Transverse colon (tissue), 4 donors: ENCODE measurements at regions not wholly inside any gene's neighbourhood (a gene's known extent, or its start where the extent isn't known, plus 50 kb on each side); places are given as distances from the start of the nearest gene placed in this dataset.

Source experiments
- DNase-seq: peaks from one replicate; pipeline ENCODE4 v3.0.0-alpha.2; 2019
- H3K27ac ChIP-seq, 4 donors: fragments of 200-600 bp; sonication (generic); 2 replicates each; pipeline ENCODE4 v1.5.1; 2016 to 2018; ENCODE audit warnings: inconsistent platforms in 4 of 4
- H3K27me3 ChIP-seq: fragments of 200-600 bp; sonication (generic); 2 replicates; pipeline ENCODE4 v1.5.1; 2017; ENCODE audit warnings: inconsistent platforms
- H3K36me3 ChIP-seq, 4 donors: fragments of 200-600 bp; sonication (generic); 2 replicates each; pipeline ENCODE4 v1.5.1; 2017 to 2019; ENCODE audit warnings: inconsistent platforms in 4 of 4
- H3K4me1 ChIP-seq, 4 donors: fragments of 200-600 bp; sonication (generic); 2 replicates each; pipeline ENCODE4 v1.5.1; 2017 to 2020; ENCODE audit warnings: inconsistent platforms in 4 of 4
- H3K4me3 ChIP-seq, 4 donors: fragments of 200-600 bp; sonication (generic); 1 replicate in 1 of 4; 2 replicates in 3 of 4; pipeline versions ENCODE4 v1.5.1 to v1.6.1; 2017 to 2019; ENCODE audit warnings: inconsistent platforms in 4 of 4
- H3K9me3 ChIP-seq, 2 donors: fragments of 200-600 bp; sonication (generic); 2 replicates each; pipeline ENCODE4 v1.5.1; 2017 to 2019; ENCODE audit warnings: inconsistent platforms in 2 of 2
- CTCF ChIP-seq, 5 experiments: fragments of 200-600 bp in 3 of 5; fragments of 450-650 bp in 2 of 5; sonication (generic) in 3 of 5; IDR thresholded peaks; 1 replicate in 2 of 5; 2 replicates in 3 of 5; pipeline ENCODE4 v1.5.1; 2016 to 2017; ENCODE audit warnings: antibody characterized with exemption in 5 of 5, inconsistent platforms in 3 of 5, mild to moderate bottlenecking in 2 of 5, moderate library complexity in 1 of 5
- EP300 ChIP-seq: sonication (generic); formaldehyde crosslinking; IDR thresholded peaks from one replicate; pipeline ENCODE4 v1.6.1; 2017; ENCODE audit warnings: antibody characterized with exemption, low read depth
- POLR2A ChIP-seq: fragments of 450-650 bp; IDR thresholded peaks from one replicate; pipeline ENCODE4 v1.6.1; 2016; ENCODE audit warnings: antibody characterized with exemption, mild to moderate bottlenecking, moderate library complexity
- POLR2AphosphoS5 ChIP-seq, 3 donors: sonication (generic); formaldehyde crosslinking; IDR thresholded peaks; one replicate each; pipeline ENCODE4 v1.6.1; 2016; ENCODE audit warnings: antibody characterized with exemption in 3 of 3
- WGBS, 2 donors: methylation state at CpG; one replicate each; pipeline ENCODE4 v1.1.5; 2018; ENCODE audit warnings: low coverage in 1 of 2; 5-methylcytosine and 5-hydroxymethylcytosine counted together
- in situ Hi-C, 4 donors: fragments of 200-750 bp; cut with MboI; loops; one replicate each; pipeline versions ENCODE4 v1.15.0 to v1.15.1; 2017; ENCODE audit warnings: low sequenced_read_pairs in 3 of 4, low pct_ligation_motif_present in 1 of 4, low pct_unique_long_range_greater_than_20kb in 1 of 4
- intact Hi-C: fragments of 100-400 bp; cut with DNase I; formaldehyde crosslinking; loops from one replicate; pipeline ENCODE4 v1.15.1; 2023; ENCODE audit warnings: low total_unique reads

GRCh38 chr2:76450024-76450475 lies 739.3 kb upstream of the GCFC2 start:
- no peak overlapping the region for H3K27ac ChIP-seq
- no peak for DNase-seq
- in situ Hi-C loops (no loop called here), intact Hi-C loops (no loop called here)
- no peaks in the 10 kb centered on the region for H3K36me3 ChIP-seq
- no peaks in the 10 kb centered on the region for H3K4me1 ChIP-seq
- no peaks in the 10 kb centered on the region for H3K27me3 ChIP-seq
- H3K4me3 ChIP-seq: no peak overlapping the region
- H3K9me3 ChIP-seq: no peaks in the 10 kb centered on the region
- WGBS, 2 donors: 32 to 82% methylated on average over 1 of the region's 1 CpG
- TF ChIP-seq EP300 (no peak), POLR2A (no peak), POLR2AphosphoS5 (IDR thresholded peaks at IDR 0.05) (no peak)

GRCh38 chr2:76448956-76449355 lies 738.2 kb upstream of the GCFC2 start:
- 95 to 100% methylated on average over 1 of the region's 1 CpG for WGBS, 2 donors
- H3K4me1 ChIP-seq: no peaks in the 10 kb centered on the region
- in situ Hi-C loops (no loop called here), intact Hi-C loops (no loop called here)
- no peak overlapping the region for H3K27ac ChIP-seq
- H3K36me3 ChIP-seq: no peaks in the 10 kb centered on the region
- H3K4me3 ChIP-seq: no peak overlapping the region
- TF ChIP-seq EP300 (no peak), CTCF (IDR thresholded peaks at IDR 0.05) (no peak), POLR2AphosphoS5 (IDR thresholded peaks at IDR 0.05) (no peak), POLR2A (no peak)
- DNase-seq: no peak
- no peaks in the 10 kb centered on the region for H3K27me3 ChIP-seq
- H3K9me3 ChIP-seq: no peaks in the 10 kb centered on the region

GRCh38 chr2:76447294-76447693 lies 736.6 kb upstream of the GCFC2 start:
- 58 to 62% methylated on average over 3 of the region's 3 CpGs for WGBS, 2 donors
- intact Hi-C loops (no loop called here), in situ Hi-C loops (no loop called here)
- TF ChIP-seq POLR2AphosphoS5 (IDR thresholded peaks at IDR 0.05) (no peak), POLR2A (no peak), CTCF (IDR thresholded peaks at IDR 0.05) (no peak), EP300 (no peak)
- no peaks in the 10 kb centered on the region for H3K27me3 ChIP-seq
- no peak overlapping the region for H3K4me3 ChIP-seq
- no peak overlapping the region for H3K27ac ChIP-seq
- H3K4me1 ChIP-seq: no peaks in the 10 kb centered on the region
- H3K36me3 ChIP-seq: no peaks in the 10 kb centered on the region
- DNase-seq: no peak
- peaks cover 0 to 2% of the 10 kb centered on the region in 2 donors for H3K9me3 ChIP-seq

GRCh38 chr2:76446872-76447271 lies 736.2 kb upstream of the GCFC2 start:
- in situ Hi-C loops: no loop called here
- intact Hi-C loops: no loop called here
- no peak for TF ChIP-seq EP300
- no peak for TF ChIP-seq POLR2A
- no peak for TF ChIP-seq CTCF (IDR thresholded peaks at IDR 0.05)
- no peak for TF ChIP-seq POLR2AphosphoS5 (IDR thresholded peaks at IDR 0.05)

GRCh38 chr2:76445880-76446279 lies 735.2 kb upstream of the GCFC2 start:
- intact Hi-C loops (no loop called here), in situ Hi-C loops (no loop called here)
- H3K4me1 ChIP-seq: no peaks in the 10 kb centered on the region
- TF ChIP-seq EP300: no peak
- TF ChIP-seq POLR2A: no peak
- no peak for TF ChIP-seq CTCF (IDR thresholded peaks at IDR 0.05)
- TF ChIP-seq POLR2AphosphoS5 (IDR thresholded peaks at IDR 0.05): no peak
- H3K9me3 ChIP-seq: peaks cover 0 to 2% of the 10 kb centered on the region in 2 donors
- H3K36me3 ChIP-seq: no peaks in the 10 kb centered on the region
- 47 to 79% methylated on average over 3 of the region's 3 CpGs for WGBS, 2 donors
- DNase-seq: no peak
- H3K27ac ChIP-seq: no peak overlapping the region
- no peaks in the 10 kb centered on the region for H3K27me3 ChIP-seq
- no peak overlapping the region for H3K4me3 ChIP-seq

More at GRCh38 chr2:76446872-76447271, 736.2 kb upstream of the GCFC2 start:
- no peak overlapping the region for H3K4me3 ChIP-seq
- no peak for DNase-seq
- peaks cover 0 to 2% of the 10 kb centered on the region in 2 donors for H3K9me3 ChIP-seq
- no peaks in the 10 kb centered on the region for H3K4me1 ChIP-seq
- no peak overlapping the region for H3K27ac ChIP-seq
- no peaks in the 10 kb centered on the region for H3K36me3 ChIP-seq
- no peaks in the 10 kb centered on the region for H3K27me3 ChIP-seq
